GM18517 (cell line): ENCODE measurements at regions not wholly inside any gene's neighbourhood (a gene's known extent, or its start where the extent isn't known, plus 50 kb on each side); places are given as distances from the start of the nearest gene placed in this dataset.

Experiments
- ATAC-seq: cut with Tn5 transposase; IDR thresholded peaks from one replicate; pipeline ENCODE4 v1.9.1; 2021; ENCODE audit warnings: mild to moderate bottlenecking, moderate library complexity; ENCODE audit not compliant: unreplicated experiment

DNA sequence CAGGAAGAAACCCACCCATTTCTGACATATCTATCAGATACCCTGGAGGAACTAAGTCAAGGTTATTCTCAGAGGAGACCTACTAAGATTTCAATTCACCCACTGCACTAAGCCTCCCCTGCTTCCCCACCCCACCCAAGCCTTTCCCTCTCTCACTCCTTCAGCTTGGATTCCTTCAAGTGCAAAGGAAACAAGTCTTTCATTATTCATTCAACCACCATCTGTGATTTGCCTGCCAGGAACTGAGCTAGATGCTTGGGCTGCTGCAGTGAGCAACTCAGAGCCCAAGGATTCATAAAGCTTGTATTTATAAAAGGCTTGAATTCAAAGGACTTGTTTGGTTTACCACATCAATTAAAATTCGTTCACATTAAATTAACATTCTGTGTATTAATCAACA, 161.3 kb downstream of the GXYLT1 start:
- ATAC-seq: no peak

DNA sequence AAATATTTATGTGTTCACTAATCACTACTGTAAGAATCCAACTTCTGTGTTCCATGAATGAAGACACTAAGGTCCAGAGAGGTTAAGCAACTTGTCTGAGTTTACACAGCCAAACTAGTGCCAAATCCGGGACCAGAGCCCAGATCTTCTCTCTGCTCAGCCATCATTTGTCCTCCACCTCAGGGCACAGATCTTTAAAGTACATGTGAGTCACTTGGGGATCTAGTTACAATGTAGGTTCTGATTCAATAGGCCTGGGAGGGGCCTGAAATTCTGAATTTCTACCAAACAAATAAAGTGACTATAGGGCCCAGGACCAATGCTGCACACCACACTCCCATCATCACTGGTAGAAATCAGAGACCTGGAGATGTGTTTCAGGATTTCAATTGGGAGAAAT, 162.9 kb downstream of the GXYLT1 start:
- ATAC-seq: no peak

DNA sequence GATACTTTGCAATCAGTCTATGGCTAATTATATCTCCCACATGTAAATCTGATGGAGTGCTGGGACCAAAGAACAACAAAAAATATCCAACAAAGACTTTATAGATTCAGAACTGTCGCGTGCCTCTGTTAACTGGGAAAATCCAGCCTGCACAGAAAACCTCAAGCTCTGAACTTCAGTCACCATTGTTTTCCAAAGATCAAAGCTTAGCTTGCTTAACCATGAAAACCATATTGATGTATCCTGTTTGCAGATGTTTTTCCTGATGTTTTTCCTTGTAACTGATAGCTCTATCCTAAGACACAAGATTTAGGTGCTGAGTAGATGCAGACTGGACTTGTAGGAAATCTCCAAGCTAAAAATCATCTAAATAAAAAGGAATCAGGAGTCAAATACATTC, 163.7 kb downstream of the GXYLT1 start:
- ATAC-seq: no peak

DNA sequence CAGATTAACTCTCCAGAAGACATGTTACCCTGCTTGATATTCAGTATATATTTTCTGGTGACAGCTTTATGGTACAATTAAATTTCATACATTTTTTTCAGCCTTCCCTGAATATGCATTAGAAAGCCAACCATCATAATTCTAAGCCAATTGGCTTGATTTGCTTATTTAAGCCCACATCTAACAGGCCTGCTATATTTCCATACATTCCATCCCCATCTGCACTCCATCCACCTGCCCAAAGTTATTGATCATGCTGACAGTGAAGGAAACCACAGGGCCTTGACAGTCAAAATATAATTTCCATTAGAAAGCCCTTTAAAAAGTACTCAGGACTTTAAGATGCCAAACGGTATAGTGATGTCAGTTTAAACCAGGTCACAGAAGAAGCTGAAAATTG, 164.3 kb downstream of the GXYLT1 start:
- no peak for ATAC-seq

DNA sequence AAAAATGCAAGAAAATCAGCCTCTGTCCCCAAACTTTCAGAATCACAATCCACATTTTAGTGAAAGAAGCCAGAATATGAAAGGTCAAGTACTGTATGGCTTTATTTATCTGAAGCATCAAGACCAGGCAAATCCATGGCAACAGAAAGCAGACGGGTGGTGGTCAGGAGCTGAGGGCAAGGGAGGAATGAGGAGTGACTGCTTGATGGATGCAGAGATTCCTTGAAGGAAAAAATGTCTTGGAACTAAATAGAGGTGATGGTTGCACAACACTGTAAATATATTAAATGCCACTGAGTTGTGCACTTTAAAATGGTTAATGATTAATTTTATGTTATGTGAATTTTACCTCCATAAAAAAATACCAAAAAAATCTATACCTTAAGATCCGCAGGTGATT, 165.1 kb downstream of the GXYLT1 start:
- no peak for ATAC-seq

DNA sequence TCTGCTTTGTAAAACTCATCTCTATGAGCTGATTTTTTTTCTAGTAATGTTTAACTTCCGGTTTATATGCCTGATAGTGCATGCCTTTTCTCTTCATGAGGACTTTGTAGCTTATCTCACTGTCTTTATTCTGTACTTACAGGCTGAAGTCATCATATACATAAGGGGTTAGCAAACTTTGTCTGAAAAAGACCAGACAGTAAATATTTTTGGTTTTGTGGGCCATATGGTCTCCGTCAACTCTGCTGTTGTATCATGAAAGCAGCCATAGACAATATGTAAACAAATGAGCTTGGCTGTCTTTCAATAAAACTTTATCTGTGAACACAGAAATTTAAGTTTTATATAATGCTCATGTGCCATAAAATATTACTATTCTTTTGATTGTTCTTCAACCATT, 172.1 kb downstream of the GXYLT1 start:
- ATAC-seq: no peak

DNA sequence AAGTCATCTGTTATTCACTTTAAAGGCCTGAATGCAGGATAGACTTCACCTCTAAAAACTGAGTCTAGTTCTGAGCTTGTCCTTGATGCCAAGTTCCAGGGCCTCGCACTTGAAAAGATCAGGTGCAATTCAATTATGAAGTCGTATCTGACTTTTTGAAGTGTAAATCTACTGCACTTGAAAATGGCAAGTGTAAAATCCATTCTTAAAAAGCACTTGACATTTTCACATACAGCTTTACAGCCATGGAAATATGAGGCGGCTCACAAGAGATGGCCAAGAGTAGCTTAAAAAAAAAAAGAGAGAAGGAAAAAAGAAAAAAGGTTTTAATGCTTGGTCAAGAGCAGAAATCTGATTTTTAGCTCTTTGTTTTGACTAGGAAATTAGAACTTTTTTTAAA, 172.5 kb downstream of the GXYLT1 start:
- no peak for ATAC-seq

DNA sequence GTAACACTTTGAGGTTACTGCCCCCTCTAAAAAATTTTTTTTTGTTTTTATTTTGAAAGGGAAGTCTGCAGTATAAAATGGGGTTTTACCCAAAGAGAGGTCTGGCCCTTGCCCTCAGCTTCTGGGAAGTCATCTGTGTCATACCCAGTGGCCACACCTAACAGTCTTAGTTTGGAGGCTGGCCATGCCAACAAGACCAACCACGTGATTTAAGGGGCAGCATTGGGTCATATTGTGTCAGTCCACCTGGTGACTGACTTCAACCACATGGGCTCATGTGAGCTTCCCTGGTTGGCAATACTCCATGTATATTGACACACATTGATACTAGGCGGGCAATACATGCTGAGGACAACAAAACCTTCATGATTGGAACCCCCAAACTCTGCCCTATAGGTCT, 173.9 kb downstream of the GXYLT1 start:
- no peak for ATAC-seq

DNA sequence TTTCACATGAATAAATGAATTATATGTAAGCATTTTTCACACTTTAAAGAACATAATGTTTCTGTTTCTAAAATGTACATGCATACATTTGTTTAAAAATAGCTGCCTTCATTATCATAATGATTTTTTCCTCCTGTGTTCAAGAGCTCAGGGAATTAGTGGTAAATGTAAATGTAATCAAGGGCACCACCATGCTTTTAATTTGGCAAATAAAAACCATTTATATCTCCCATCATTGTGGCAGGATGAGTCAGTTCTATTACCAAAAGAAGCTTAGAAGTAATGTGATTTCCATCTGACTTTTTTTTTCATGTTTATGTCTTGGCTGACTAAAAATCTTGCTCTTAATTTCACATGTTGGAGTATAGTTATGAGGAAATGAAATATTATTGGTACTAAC, 176.1 kb downstream of the GXYLT1 start:
- no peak for ATAC-seq

DNA sequence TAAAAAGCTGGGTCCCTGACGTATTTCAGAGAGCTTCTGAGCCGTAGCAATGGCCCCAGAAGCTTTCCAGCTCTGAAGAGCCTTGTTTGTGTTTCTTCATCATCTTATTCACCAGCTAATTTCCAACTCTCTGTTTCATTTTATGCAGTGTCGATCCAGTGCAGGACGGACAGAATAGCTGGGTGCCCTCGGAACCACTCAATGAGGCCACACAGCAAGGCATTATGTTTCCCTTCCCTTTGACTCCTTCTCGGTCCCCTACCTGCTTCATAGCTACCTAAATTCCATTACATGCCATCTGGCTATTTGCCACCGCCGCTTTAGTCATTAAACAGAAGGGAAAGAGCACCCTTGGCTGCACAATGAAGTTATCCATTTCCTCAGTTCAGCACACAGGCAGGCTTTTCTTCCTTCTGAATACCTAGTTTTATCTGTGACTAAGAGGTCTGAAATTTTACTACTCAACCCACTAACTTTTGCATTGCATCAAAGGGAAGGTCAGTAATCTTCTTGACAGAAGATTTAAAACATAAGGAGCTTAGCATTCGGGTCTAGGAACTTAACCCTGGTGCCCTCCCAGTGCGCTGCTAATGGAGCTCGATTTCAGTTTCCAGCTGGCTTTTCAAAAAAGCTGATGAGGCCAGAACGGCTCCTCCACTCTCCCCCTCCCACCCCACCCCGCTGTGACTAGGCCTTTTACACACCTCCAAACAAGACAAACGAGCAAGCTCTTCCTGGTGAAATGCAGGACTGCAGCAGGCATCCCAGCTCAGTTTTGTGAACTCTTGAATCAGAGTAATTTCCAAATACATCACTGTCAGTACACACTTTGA, 176.8 kb downstream of the GXYLT1 start:
- no peak for ATAC-seq

DNA sequence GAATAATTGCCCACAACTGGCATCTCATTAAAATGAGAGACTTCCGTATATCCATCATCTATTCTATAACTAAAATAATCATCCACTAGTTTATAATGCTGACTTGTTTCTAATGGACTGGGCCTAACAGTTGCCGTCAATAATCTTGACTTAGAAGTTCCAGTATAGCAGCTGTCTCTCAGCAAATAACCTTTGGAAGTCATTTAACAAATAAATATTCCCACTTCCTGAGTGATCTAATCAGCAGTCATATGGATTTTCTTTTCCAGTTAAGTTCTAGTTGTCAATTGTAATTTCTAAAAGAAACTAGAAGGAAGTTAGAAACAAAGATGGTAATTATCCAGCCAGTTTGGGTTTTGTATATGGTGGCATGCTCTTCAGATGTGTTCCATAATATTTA, 177.8 kb downstream of the GXYLT1 start:
- no peak for ATAC-seq

DNA sequence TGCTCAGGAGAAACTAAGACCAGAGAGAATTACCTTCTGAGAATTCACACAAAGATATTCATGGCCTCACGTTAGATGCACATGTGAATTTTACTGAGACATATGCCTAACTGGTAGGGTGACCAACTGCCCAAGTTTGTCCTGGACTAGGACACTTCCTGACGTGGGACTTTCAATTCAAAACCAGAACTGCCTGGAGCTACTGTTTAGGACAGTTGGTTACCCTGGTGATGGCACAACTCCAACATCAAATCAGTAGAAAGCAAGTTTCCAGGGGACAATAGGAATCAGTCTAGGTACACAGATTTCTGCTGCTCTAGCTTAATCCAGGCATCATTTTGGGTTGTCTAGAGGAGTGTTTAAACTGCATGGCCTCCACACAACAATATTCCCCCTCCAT, 178.7 kb downstream of the GXYLT1 start:
- no peak for ATAC-seq

DNA sequence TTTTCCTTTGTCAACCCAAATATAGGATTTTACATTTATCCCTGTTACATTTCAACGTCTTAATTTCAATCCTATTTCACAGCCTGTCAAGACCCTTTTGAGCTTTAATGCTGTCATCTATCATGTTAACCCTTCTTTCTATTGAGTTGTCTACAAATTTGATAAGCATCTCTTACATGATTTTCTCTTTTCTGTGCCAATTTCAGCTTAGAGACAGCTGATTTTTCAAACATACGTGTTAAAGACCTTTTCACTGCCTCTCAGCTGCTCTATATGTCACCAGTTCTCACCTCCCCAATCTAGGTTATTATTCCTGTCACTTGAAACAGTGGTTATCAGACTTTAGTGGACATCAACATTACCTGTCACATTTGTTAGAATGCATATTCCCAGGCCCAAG, 181.3 kb downstream of the GXYLT1 start:
- ATAC-seq: no peak

DNA sequence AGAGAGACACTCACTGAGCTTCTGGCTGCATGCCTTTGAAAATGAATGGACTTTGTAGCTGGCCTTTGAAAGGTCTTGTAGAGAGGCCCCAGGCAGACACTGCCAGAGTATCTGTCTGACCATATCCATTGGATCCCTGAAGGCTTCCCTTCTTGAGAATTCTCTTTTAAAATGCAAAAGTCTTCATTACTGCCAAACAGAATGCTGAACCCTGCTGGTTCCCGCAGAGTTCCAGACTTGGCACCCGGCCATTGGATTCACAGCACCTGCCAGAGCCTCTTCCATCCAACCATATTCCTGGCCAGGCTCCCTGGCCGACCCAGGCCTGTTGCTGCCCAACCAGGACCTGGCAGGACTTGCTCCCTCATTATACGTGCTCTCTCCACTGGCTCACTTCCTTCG, 182.5 kb downstream of the GXYLT1 start:
- ATAC-seq: no peak

DNA sequence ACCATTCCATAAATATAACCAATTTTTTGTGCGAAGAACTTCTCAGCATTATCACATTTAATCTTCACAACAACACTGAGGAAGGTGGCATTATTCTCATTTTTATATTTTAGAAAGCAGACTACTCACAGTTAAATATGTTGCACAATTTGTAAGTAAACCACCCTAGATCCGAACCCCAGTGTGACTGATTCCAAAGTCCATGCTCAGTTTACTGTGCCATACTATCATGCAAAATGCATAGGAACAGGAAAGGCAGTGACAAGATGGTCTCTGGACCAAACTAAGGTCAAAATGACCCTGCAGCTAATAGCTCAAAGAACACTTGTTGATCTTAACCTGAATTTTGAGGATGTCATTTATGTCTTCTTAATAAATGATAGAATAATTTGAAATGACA, 185.4 kb downstream of the GXYLT1 start:
- no peak for ATAC-seq

DNA sequence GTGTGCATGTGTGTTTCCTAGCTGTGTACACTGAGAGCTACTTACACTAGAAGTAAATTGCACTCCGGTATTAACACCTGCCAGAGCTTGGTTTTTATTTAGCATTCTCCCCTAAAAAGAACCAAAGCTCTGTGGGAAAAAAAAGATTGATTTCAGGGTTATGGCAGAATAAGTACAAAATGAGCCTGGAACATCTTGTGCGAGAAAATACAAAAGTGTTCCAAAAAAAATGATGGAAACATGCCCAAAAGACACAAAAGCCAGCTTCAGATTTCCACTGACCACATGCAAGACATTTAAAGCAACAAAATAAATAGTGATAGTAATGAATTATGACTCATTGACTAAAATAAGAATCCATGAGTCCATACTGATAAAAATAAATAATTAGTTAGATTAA, 188.3 kb downstream of the GXYLT1 start:
- no peak for ATAC-seq

DNA sequence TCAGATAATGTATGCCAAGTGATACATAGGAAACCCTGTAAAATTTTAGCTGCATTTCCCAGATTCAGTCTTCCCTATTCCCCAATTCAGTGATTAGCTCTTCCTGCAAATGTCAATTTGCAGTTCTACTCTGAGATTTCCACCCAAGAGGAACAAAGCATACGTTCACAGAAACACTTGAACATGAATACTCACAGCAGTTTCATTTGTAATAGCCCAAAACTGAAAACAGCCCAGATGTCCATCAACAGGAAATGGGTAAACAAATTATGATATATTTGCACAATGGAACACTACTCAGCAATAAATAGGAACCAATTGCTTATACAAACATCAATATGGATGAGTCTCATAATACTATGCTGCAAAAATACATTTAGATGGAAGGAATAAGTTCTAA, 194.2 kb downstream of the GXYLT1 start:
- ATAC-seq: peak; percentile 93

DNA sequence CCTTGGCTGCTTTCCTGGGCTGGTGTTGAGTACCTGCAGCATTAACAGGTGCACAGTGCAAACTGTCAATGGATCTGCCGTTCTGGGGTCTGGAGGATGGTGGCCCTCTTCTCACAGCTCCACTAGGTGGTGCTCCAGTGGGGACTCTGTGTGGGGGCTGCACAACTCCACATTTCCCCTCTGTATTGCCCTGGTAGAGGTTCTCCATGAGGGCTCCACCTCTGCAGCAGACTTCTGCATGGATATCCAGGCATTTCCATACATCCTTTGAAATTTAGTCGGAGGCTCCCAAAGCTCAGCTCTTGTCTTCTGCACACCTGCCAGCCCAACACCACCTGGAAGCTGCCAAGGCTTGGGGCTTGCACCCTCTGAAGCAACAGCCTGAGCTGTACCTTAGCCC, 198.6 kb downstream of the GXYLT1 start:
- no peak for ATAC-seq

DNA sequence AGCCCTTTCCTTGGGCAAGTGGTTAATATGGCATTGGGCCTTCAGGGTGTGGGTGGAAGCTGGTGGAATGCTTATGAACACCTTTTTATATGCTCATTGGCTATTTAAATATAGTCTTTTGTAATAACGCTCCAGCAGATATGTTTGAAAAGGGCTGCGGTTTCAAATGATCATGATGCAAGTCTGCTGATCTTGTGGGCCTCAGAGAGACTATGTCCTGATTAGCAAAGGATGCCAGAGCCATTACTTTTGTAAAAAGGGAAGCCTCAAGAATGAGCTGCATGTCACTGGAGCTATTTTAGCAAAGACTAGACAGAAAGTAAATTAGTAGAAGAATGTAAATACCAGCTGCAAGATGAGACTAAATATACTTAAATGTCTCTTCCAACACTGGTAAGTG, 200.5 kb downstream of the GXYLT1 start:
- ATAC-seq: no peak

DNA sequence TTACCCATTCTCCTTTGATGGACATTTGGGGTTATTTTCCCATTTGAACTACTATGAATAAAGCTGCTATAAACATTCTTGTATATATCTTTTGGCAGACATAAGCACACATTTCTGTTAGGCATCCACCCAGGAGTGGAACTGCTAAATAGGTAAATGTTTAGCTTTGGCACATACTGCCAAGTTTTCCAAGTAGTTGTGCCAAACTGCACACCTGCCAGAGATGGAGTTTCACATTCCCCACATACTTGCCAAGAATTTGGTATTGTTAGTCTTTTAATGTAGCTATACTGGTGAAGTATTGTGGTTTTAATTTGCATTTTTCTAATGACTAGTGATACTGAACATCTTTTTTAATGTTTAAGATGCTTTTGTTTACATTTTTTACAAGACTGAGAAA, 201.0 kb downstream of the GXYLT1 start:
- ATAC-seq: no peak

DNA sequence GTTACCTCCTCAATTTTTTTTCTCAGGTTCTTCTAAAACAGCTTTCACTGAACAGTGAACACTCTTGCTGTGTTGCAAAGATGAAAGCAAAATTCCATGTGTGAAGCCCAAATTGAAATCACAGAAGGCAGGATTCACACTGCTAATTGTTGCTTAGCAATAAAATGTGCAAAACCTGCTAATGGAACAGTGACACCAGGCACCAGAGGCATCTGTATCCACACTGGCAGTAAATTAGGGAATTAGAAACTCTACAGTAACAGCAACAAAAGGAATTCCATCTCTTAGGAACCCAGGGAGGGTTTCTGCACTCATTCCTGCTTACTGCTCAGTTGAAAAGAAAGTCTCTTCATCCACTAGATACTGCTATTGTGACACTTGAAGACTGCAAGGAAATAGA, 202.3 kb downstream of the GXYLT1 start:
- no peak for ATAC-seq

DNA sequence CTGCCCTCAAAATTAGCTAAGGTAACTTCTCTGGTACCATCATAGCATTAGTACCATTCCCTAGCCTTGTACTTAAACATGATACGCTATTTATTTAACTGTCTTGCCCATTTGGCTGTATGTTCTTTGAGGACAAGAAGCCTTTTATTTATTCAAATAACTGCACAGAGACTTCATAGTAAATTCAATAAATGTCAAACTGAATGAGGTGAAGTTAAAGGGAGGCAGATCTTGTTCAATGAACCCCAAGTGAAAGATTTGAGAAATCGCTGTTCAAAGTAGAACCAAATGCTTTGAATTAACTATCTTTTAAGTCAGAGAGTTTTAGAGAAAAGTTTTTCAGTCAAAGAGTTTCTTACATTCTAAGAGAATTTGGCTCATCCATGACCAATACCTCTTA, 203.6 kb downstream of the GXYLT1 start:
- no peak for ATAC-seq

DNA sequence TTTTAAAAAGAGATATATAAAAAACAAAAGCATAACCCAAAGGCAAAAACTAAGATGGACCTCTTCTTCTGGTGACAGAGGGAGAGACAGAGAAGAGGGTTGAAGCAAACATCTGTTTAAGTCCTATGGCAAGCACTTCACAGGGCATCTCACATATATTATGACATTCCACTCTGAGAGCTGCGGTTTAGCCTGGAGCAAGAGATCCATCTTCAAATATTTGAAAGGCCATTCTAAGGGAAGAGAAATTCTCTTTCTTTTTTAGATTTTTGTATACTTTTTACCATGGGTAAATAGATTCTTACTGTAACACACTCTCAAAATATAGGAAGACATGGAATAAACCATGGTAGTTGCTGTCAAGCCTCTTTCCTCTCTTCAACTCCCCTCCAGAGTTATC, 204.1 kb downstream of the GXYLT1 start:
- ATAC-seq: no peak
